ENCODE measurements at regions not wholly inside any gene's neighbourhood (a gene's known extent, or its start where the extent isn't known, plus 50 kb on each side); places are given as distances from the start of the nearest gene placed in this dataset.

- H3K4me3 ChIP-seq (ENCODE audit: low read length in 2 of 2), result no peak overlapping the region
- H3K4me2 ChIP-seq (ENCODE audit: insufficient read depth, low read length, poor library complexity, severe bottlenecking), result no peak overlapping the region
- no peak overlapping the region for H2AFZ ChIP-seq (ENCODE audit: low read length)
- no peaks in the 10 kb centered on the region for H3K79me1 ChIP-seq (ENCODE audit: low read depth, low read length)
- H3K9ac ChIP-seq (ENCODE audit: low read depth, low read length, poor library complexity), result no peak overlapping the region
- no peak overlapping the region for H3K23ac ChIP-seq (ENCODE audit: low read depth, low read length, poor library complexity)
- peaks cover 0 to 26% (median 0%) of the 10 kb centered on the region in 3 experiments for H3K27me3 ChIP-seq (ENCODE audit: control insufficient read depth in 3 of 3, insufficient read depth in 3 of 3, low read depth in 1 of 3, low read length in 3 of 3)
- no peak overlapping the region for H3K4ac ChIP-seq (ENCODE audit: low read length)
- H3K18ac ChIP-seq (ENCODE audit: low read length), result no peak overlapping the region
- peaks cover 0 to 2% of the 10 kb centered on the region in 2 donors for H3K9me3 ChIP-seq (replicated peaks in 1 of 2; ENCODE audit: control insufficient read depth in 2 of 2, insufficient read depth in 1 of 2, low read depth in 1 of 2, low read length in 2 of 2)
- H4K91ac ChIP-seq (ENCODE audit: low read depth, low read length, poor library complexity), result no peak overlapping the region
- no peak for DNase-seq (ENCODE audit: low spot score)
- no peaks in the 10 kb centered on the region for H3K4me1 ChIP-seq (ENCODE audit: control insufficient read depth in 2 of 2, insufficient read depth in 1 of 2, low read depth in 1 of 2, low read length in 2 of 2)
- no peaks in the 10 kb centered on the region for H3K36me3 ChIP-seq (replicated peaks in 1 of 2; ENCODE audit: control insufficient read depth in 2 of 2, insufficient read depth in 2 of 2, low read length in 2 of 2)
- no peak overlapping the region for H2AK5ac ChIP-seq (ENCODE audit: low read depth, low read length)
- no peak overlapping the region for H2BK12ac ChIP-seq (ENCODE audit: low read length)
- no peak overlapping the region for H2BK5ac ChIP-seq (ENCODE audit: low read length)
- no peak overlapping the region for H3K27ac ChIP-seq (replicated peaks; ENCODE audit: low read length)
- H2BK15ac ChIP-seq (ENCODE audit: low read length), result no peak overlapping the region
- no peak overlapping the region for H4K8ac ChIP-seq (ENCODE audit: low read depth, low read length)
- no peak overlapping the region for H3K14ac ChIP-seq (ENCODE audit: low read length)
- WGBS, 2 donors (ENCODE audit: extremely low coverage in 2 of 2, insufficient read length in 2 of 2, insufficient replicate concordance in 1 of 2), result no CpG with 5 or more reads among the region's 4 CpGs
- no peak overlapping the region for H2BK120ac ChIP-seq (ENCODE audit: low read depth, low read length)
Measured at GRCh38 chr6:25113436-25113835, 165.7 kb upstream of the CARMIL1 start.

- H3K79me1 ChIP-seq (ENCODE audit: low read depth, low read length), result no peaks in the 10 kb centered on the region
- H4K8ac ChIP-seq (ENCODE audit: low read depth, low read length), result no peak overlapping the region
- no peak overlapping the region for H3K4me2 ChIP-seq (ENCODE audit: insufficient read depth, low read length, poor library complexity, severe bottlenecking)
- no peak for DNase-seq (ENCODE audit: low spot score)
- H3K27me3 ChIP-seq (ENCODE audit: control insufficient read depth in 3 of 3, insufficient read depth in 3 of 3, low read depth in 1 of 3, low read length in 3 of 3), result peaks cover 0 to 10% (median 0%) of the 10 kb centered on the region in 3 experiments
- no peak overlapping the region for H3K4ac ChIP-seq (ENCODE audit: low read length)
- no CpG with 5 or more reads among the region's 3 CpGs for WGBS, 2 donors (ENCODE audit: extremely low coverage in 2 of 2, insufficient read length in 2 of 2, insufficient replicate concordance in 1 of 2)
- H3K14ac ChIP-seq (ENCODE audit: low read length), result no peak overlapping the region
- H2BK12ac ChIP-seq (ENCODE audit: low read length), result no peak overlapping the region
- H3K23ac ChIP-seq (ENCODE audit: low read depth, low read length, poor library complexity), result no peak overlapping the region
- H2AFZ ChIP-seq (ENCODE audit: low read length), result no peak overlapping the region
- no peak overlapping the region for H3K27ac ChIP-seq (replicated peaks; ENCODE audit: low read length)
- no peaks in the 10 kb centered on the region for H3K36me3 ChIP-seq (replicated peaks in 1 of 2; ENCODE audit: control insufficient read depth in 2 of 2, insufficient read depth in 2 of 2, low read length in 2 of 2)
- peaks cover 0 to 2% of the 10 kb centered on the region in 2 donors for H3K9me3 ChIP-seq (replicated peaks in 1 of 2; ENCODE audit: control insufficient read depth in 2 of 2, insufficient read depth in 1 of 2, low read depth in 1 of 2, low read length in 2 of 2)
- no peaks in the 10 kb centered on the region for H3K4me1 ChIP-seq (ENCODE audit: control insufficient read depth in 2 of 2, insufficient read depth in 1 of 2, low read depth in 1 of 2, low read length in 2 of 2)
- H4K91ac ChIP-seq (ENCODE audit: low read depth, low read length, poor library complexity), result no peak overlapping the region
- no peak overlapping the region for H2AK5ac ChIP-seq (ENCODE audit: low read depth, low read length)
- H3K18ac ChIP-seq (ENCODE audit: low read length), result no peak overlapping the region
- no peak overlapping the region for H2BK15ac ChIP-seq (ENCODE audit: low read length)
- H3K4me3 ChIP-seq (ENCODE audit: low read length in 2 of 2), result no peak overlapping the region
- no peak overlapping the region for H3K9ac ChIP-seq (ENCODE audit: low read depth, low read length, poor library complexity)
- H2BK120ac ChIP-seq (ENCODE audit: low read depth, low read length), result no peak overlapping the region
- no peak overlapping the region for H2BK5ac ChIP-seq (ENCODE audit: low read length)
Measured at GRCh38 chr6:25118038-25118437, 161.1 kb upstream of the CARMIL1 start.

GRCh38 chr6:25121186-25121585 is 158.0 kb upstream of the CARMIL1 start:
- H3K27ac ChIP-seq (replicated peaks; ENCODE audit: low read length), result no peak overlapping the region
- H2BK120ac ChIP-seq (ENCODE audit: low read depth, low read length), result no peak overlapping the region
- no peak overlapping the region for H2BK12ac ChIP-seq (ENCODE audit: low read length)
- H3K27me3 ChIP-seq (ENCODE audit: control insufficient read depth in 3 of 3, insufficient read depth in 3 of 3, low read depth in 1 of 3, low read length in 3 of 3), result peaks cover 0 to 2% (median 0%) of the 10 kb centered on the region in 3 experiments
- no peak overlapping the region for H2AFZ ChIP-seq (ENCODE audit: low read length)
- no peaks in the 10 kb centered on the region for H3K36me3 ChIP-seq (replicated peaks in 1 of 2; ENCODE audit: control insufficient read depth in 2 of 2, insufficient read depth in 2 of 2, low read length in 2 of 2)
- no peak overlapping the region for H3K9ac ChIP-seq (ENCODE audit: low read depth, low read length, poor library complexity)
- H3K18ac ChIP-seq (ENCODE audit: low read length), result no peak overlapping the region
- no peak for DNase-seq (ENCODE audit: low spot score)
- H4K8ac ChIP-seq (ENCODE audit: low read depth, low read length), result no peak overlapping the region
- no peak overlapping the region for H3K23ac ChIP-seq (ENCODE audit: low read depth, low read length, poor library complexity)
- no peaks in the 10 kb centered on the region for H3K79me1 ChIP-seq (ENCODE audit: low read depth, low read length)
- H3K4me2 ChIP-seq (ENCODE audit: insufficient read depth, low read length, poor library complexity, severe bottlenecking), result no peak overlapping the region
- no peak overlapping the region for H3K14ac ChIP-seq (ENCODE audit: low read length)
- no peak overlapping the region for H3K4ac ChIP-seq (ENCODE audit: low read length)
- H3K9me3 ChIP-seq (replicated peaks in 1 of 2; ENCODE audit: control insufficient read depth in 2 of 2, insufficient read depth in 1 of 2, low read depth in 1 of 2, low read length in 2 of 2), result no peaks in the 10 kb centered on the region
- no peak overlapping the region for H2BK5ac ChIP-seq (ENCODE audit: low read length)
- no peak overlapping the region for H4K91ac ChIP-seq (ENCODE audit: low read depth, low read length, poor library complexity)
- no peak overlapping the region for H2AK5ac ChIP-seq (ENCODE audit: low read depth, low read length)
- H3K4me3 ChIP-seq (ENCODE audit: low read length in 2 of 2), result no peak overlapping the region
- no peak overlapping the region for H2BK15ac ChIP-seq (ENCODE audit: low read length)
- no peaks in the 10 kb centered on the region for H3K4me1 ChIP-seq (ENCODE audit: control insufficient read depth in 2 of 2, insufficient read depth in 1 of 2, low read depth in 1 of 2, low read length in 2 of 2)

- Histone ChIP-seq H3K4me2 (ENCODE audit: insufficient read depth, low read length, poor library complexity, severe bottlenecking) (no peak overlapping the region), H2BK15ac (ENCODE audit: low read length) (no peak overlapping the region), H3K27me3 (ENCODE audit: control insufficient read depth in 3 of 3, insufficient read depth in 3 of 3, low read depth in 1 of 3, low read length in 3 of 3) (peaks cover 0 to 2% (median 0%) of the 10 kb centered on the region in 3 experiments), H3K23ac (ENCODE audit: low read depth, low read length, poor library complexity) (no peak overlapping the region), H3K4me1 (ENCODE audit: control insufficient read depth in 2 of 2, insufficient read depth in 1 of 2, low read depth in 1 of 2, low read length in 2 of 2) (no peaks in the 10 kb centered on the region), H3K9ac (ENCODE audit: low read depth, low read length, poor library complexity) (no peak overlapping the region), H3K18ac (ENCODE audit: low read length) (no peak overlapping the region), H3K9me3 (replicated peaks in 1 of 2; ENCODE audit: control insufficient read depth in 2 of 2, insufficient read depth in 1 of 2, low read depth in 1 of 2, low read length in 2 of 2) (no peaks in the 10 kb centered on the region), H3K4me3 (ENCODE audit: low read length in 2 of 2) (no peak overlapping the region), H2BK12ac (ENCODE audit: low read length) (no peak overlapping the region), H2BK5ac (ENCODE audit: low read length) (no peak overlapping the region), H3K79me1 (ENCODE audit: low read depth, low read length) (no peaks in the 10 kb centered on the region), H2BK120ac (ENCODE audit: low read depth, low read length) (no peak overlapping the region), H2AK5ac (ENCODE audit: low read depth, low read length) (no peak overlapping the region), H4K91ac (ENCODE audit: low read depth, low read length, poor library complexity) (no peak overlapping the region), H3K27ac (replicated peaks; ENCODE audit: low read length) (no peak overlapping the region), H2AFZ (ENCODE audit: low read length) (no peak overlapping the region), H4K8ac (ENCODE audit: low read depth, low read length) (no peak overlapping the region), H3K36me3 (replicated peaks in 1 of 2; ENCODE audit: control insufficient read depth in 2 of 2, insufficient read depth in 2 of 2, low read length in 2 of 2) (no peaks in the 10 kb centered on the region), H3K14ac (ENCODE audit: low read length) (no peak overlapping the region), H3K4ac (ENCODE audit: low read length) (no peak overlapping the region)
- DNase-seq (ENCODE audit: low spot score), result no peak
- WGBS, 2 donors (ENCODE audit: extremely low coverage in 2 of 2, insufficient read length in 2 of 2, insufficient replicate concordance in 1 of 2), result no CpG with 5 or more reads among the region's 2 CpGs
Measured at GRCh38 chr6:25122001-25122400, 157.2 kb upstream of the CARMIL1 start.
